Caco-2 (cell line): ENCODE measurements at regions not wholly inside any gene's neighbourhood (a gene's known extent, or its start where the extent isn't known, plus 50 kb on each side); places are given as distances from the start of the nearest gene placed in this dataset.

Experiments
- BruUV-seq: library from RNA; stranded (reverse); fragments of 400-500 nt; replicated peaks from 2 replicates; lab custom pipeline; 2021; lab: Mats Ljungman, UMichigan
- CTCF ChIA-PET: fragments of 300-600 bp; sonication (Branson Sonifier 250); formaldehyde crosslinking; loops from one replicate; lab custom pipeline; 2022; ENCODE audit warnings: antibody characterized with exemption; lab: Charles Lee
- POLR2A ChIA-PET: fragments of 300-600 bp; sonication (Branson Sonifier 250); formaldehyde crosslinking; loops from one replicate; lab custom pipeline; 2022; ENCODE audit warnings: antibody characterized with exemption; lab: Charles Lee
- DNase-seq, 2 experiments: peaks; one replicate each; pipeline versions ENCODE4 v3.0.0 to v3.0.0-alpha.2; 2020 to 2022
- H3K27me3 ChIP-seq: replicated peaks from 2 replicates; pipeline ENCODE4 v1.6.0; 2011; ENCODE audit warnings: low read length; ENCODE audit not compliant: control insufficient read depth, insufficient read depth
- H3K36me3 ChIP-seq: 2 replicates; pipeline ENCODE4 v1.5.1; 2011; ENCODE audit warnings: low read length; ENCODE audit not compliant: control insufficient read depth, insufficient read depth
- H3K4me1 ChIP-seq: fragments of 250-450 bp; sonication (Bioruptor Pico); 2 replicates; pipeline ENCODE4 v1.5.1; 2020; ENCODE audit warnings: mild to moderate bottlenecking
- H3K4me3 ChIP-seq: 2 replicates; pipeline ENCODE4 v1.5.1; 2011; ENCODE audit warnings: low read depth, mild to moderate bottlenecking, control low read depth, low read length
- H3K9me3 ChIP-seq: fragments of 250-450 bp; sonication (Bioruptor Pico); 2 replicates; pipeline ENCODE4 v1.5.1; 2020; ENCODE audit warnings: mild to moderate bottlenecking, moderate library complexity
- H3K27ac Mint-ChIP-seq: one replicate; pipeline ENCODE4 v1.8.0; 2022; ENCODE audit warnings: mixed read lengths; ENCODE audit not compliant: unreplicated experiment
- H3K27me3 Mint-ChIP-seq: one replicate; pipeline ENCODE4 v1.8.0; 2022; ENCODE audit warnings: mixed read lengths; ENCODE audit not compliant: insufficient read depth, unreplicated experiment
- H3K36me3 Mint-ChIP-seq: one replicate; pipeline ENCODE4 v1.8.0; 2022; ENCODE audit warnings: mild to moderate bottlenecking, mixed read lengths; ENCODE audit not compliant: insufficient read depth, unreplicated experiment
- H3K4me1 Mint-ChIP-seq: one replicate; pipeline ENCODE4 v1.8.0; 2022; ENCODE audit warnings: low read depth, mixed read lengths; ENCODE audit not compliant: unreplicated experiment
- H3K4me3 Mint-ChIP-seq: one replicate; pipeline ENCODE4 v1.8.0; 2022; ENCODE audit warnings: mild to moderate bottlenecking, moderate library complexity, mixed read lengths; ENCODE audit not compliant: unreplicated experiment
- H3K9me3 Mint-ChIP-seq: one replicate; pipeline ENCODE4 v1.8.0; 2022; ENCODE audit warnings: mixed read lengths; ENCODE audit not compliant: unreplicated experiment
- CTCF ChIP-seq, 2 experiments: fragments of 200-600 bp in 1 of 2; IDR thresholded peaks; 1 replicate in 1 of 2; 2 replicates in 1 of 2; pipeline versions ENCODE4 v1.5.1 to v1.8.0; 2011 to 2022; ENCODE audit warnings: antibody characterized with exemption in 1 of 2, control low read depth in 1 of 2, inconsistent platforms in 1 of 2, low read depth in 1 of 2, low read length in 1 of 2, mild to moderate bottlenecking in 1 of 2, moderate library complexity in 1 of 2; ENCODE audit not compliant: insufficient read depth in 1 of 2, severe bottlenecking in 1 of 2, unreplicated experiment in 1 of 2
- intact Hi-C: fragments of 100-400 bp; cut with micrococcal nuclease; formaldehyde crosslinking; loops from one replicate; pipeline ENCODE4 v1.10.0; 2022; ENCODE audit not compliant: unreplicated experiment

GRCh38 chr7:138369797-138370196 lies 90.3 kb upstream of the TRIM24 start:
- no TSS peak for BruUV-seq
- no peaks in the 10 kb centered on the region for H3K4me1 Mint-ChIP-seq
- Histone ChIP-seq H3K9me3 (peaks cover 48% of the 10 kb centered on the region), H3K27me3 (no peaks in the 10 kb centered on the region), H3K4me3 (no peak overlapping the region), H3K4me1 (no peaks in the 10 kb centered on the region), H3K36me3 (no peaks in the 10 kb centered on the region)
- DNase-seq = no peak
- no peaks in the 10 kb centered on the region for H3K27me3 Mint-ChIP-seq
- H3K9me3 Mint-ChIP-seq = peaks cover 20% of the 10 kb centered on the region
- H3K36me3 Mint-ChIP-seq = no peaks in the 10 kb centered on the region
- H3K27ac Mint-ChIP-seq = no peak overlapping the region
- H3K4me3 Mint-ChIP-seq = no peak overlapping the region
- intact Hi-C loops = no loop called here
- ChIA-PET POLR2A (no interaction called here), CTCF (no interaction called here)
- TF ChIP-seq CTCF (IDR thresholded peaks at IDR 0.05; ENCODE audit: insufficient read depth in 1 of 2, low read depth in 1 of 2, low read length in 1 of 2, severe bottlenecking in 1 of 2, unreplicated experiment in 1 of 2) = no peak

- H3K9me3 ChIP-seq = peaks cover 48% of the 10 kb centered on the region
- H3K27ac Mint-ChIP-seq = no peak overlapping the region
- no peak for DNase-seq
- ChIA-PET CTCF (no interaction called here), POLR2A (no interaction called here)
- no peak for TF ChIP-seq CTCF (IDR thresholded peaks at IDR 0.05; ENCODE audit: insufficient read depth in 1 of 2, low read depth in 1 of 2, low read length in 1 of 2, severe bottlenecking in 1 of 2, unreplicated experiment in 1 of 2)
- H3K27me3 ChIP-seq = no peaks in the 10 kb centered on the region
- H3K4me3 Mint-ChIP-seq = no peak overlapping the region
- peaks cover 20% of the 10 kb centered on the region for H3K9me3 Mint-ChIP-seq
- H3K36me3 Mint-ChIP-seq = no peaks in the 10 kb centered on the region
- no peaks in the 10 kb centered on the region for H3K4me1 Mint-ChIP-seq
- intact Hi-C loops = no loop called here
- H3K4me3 ChIP-seq = no peak overlapping the region
- no TSS peak for BruUV-seq
- H3K27me3 Mint-ChIP-seq = no peaks in the 10 kb centered on the region
- H3K4me1 ChIP-seq = no peaks in the 10 kb centered on the region
- no peaks in the 10 kb centered on the region for H3K36me3 ChIP-seq
Observed at GRCh38 chr7:138370956-138371355, 89.1 kb upstream of the TRIM24 start.

GRCh38 chr7:138374119-138374693 lies 85.9 kb upstream of the TRIM24 start:
- no peaks in the 10 kb centered on the region for H3K36me3 Mint-ChIP-seq
- DNase-seq = no peak
- CTCF ChIA-PET = no interaction called here
- Histone ChIP-seq H3K4me3 (no peak overlapping the region), H3K4me1 (no peaks in the 10 kb centered on the region), H3K27me3 (no peaks in the 10 kb centered on the region), H3K9me3 (peaks cover 33% of the 10 kb centered on the region), H3K36me3 (no peaks in the 10 kb centered on the region)
- TF ChIP-seq CTCF (IDR thresholded peaks at IDR 0.05; ENCODE audit: insufficient read depth in 1 of 2, low read depth in 1 of 2, low read length in 1 of 2, severe bottlenecking in 1 of 2, unreplicated experiment in 1 of 2) = no peak
- no peak overlapping the region for H3K4me3 Mint-ChIP-seq
- POLR2A ChIA-PET = no interaction called here
- H3K4me1 Mint-ChIP-seq = no peaks in the 10 kb centered on the region
- H3K27me3 Mint-ChIP-seq = no peaks in the 10 kb centered on the region
- H3K27ac Mint-ChIP-seq = no peak overlapping the region
- no TSS peak for BruUV-seq
- intact Hi-C loops = no loop called here
- peaks cover 27% of the 10 kb centered on the region for H3K9me3 Mint-ChIP-seq
